Activated T-helper 9 cell treated with anti-CD3 and anti-CD28 coated beads, Interleukin-2, amount 50 U/mL, for 16 hours (primary cell): ENCODE measurements at regions not wholly inside any gene's neighbourhood (a gene's known extent, or its start where the extent isn't known, plus 50 kb on each side); places are given as distances from the start of the nearest gene placed in this dataset.
"Not testable (repeated sequence)": the region's sequence is repeated elsewhere in the genome, so short reads cannot be mapped to it uniquely, and the experiment has no call there.

Experiments
- DNase-seq: peaks from one replicate; pipeline ENCODE4 v3.0.0-alpha.2; 2020; ENCODE audit warnings: low read depth

GRCh38 chr1:228668553-228669241 is 66.6 kb upstream of the RHOU start:
- no peak for DNase-seq

DNA sequence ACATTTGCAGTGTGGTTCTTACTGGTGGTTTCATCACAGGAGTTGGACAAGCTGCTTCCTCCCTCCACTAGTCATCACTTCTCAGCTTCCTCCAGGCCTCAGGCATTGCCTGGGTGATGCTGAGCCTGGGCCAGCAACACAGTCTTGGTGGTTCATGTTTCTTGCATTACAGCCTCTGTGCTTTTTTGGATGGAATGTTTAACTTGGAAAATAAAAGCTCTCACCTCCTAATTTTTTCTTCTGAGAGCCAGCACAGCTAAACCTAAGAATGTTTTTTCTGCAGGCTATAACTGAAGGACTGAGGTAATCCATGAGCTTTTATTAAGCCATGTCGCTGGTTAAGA is 66.1 kb upstream of the RHOU start:
- DNase-seq = no peak

GRCh38 chr1:228681076-228681565 is 54.2 kb upstream of the RHOU start:
- DNase-seq = not testable (repeated sequence)

- no peak for DNase-seq
These were observed 51.9 kb upstream of the RHOU start for GRCh38 chr1:228683428-228683827.

- DNase-seq = no peak
These were observed 50.7 kb upstream of the RHOU start for GRCh38 chr1:228684607-228685006.

- no peak for DNase-seq
These were observed 50.1 kb upstream of the RHOU start for GRCh38 chr1:228685081-228685660.
